HEK293 (cell line): ENCODE measurements at regions not wholly inside any gene's neighbourhood (a gene's known extent, or its start where the extent isn't known, plus 50 kb on each side); places are given as distances from the start of the nearest gene placed in this dataset.

ENCODE experiments used
- CTCF ChIA-PET: fragments of 350-600 bp; formaldehyde crosslinking; extraction: SDS; loops from one replicate; lab custom pipeline; 2021; ENCODE audit warnings: antibody characterized with exemption; lab: Yijun Ruan, JAX
- POLR2A ChIA-PET: fragments of 300-600 bp; formaldehyde crosslinking; extraction: SDS; loops from one replicate; lab custom pipeline; 2020; ENCODE audit warnings: antibody characterized with exemption, inconsistent platforms; lab: Yijun Ruan, JAX
- H3K27ac ChIP-seq: fragments of 200-500 bp; sonication (Bioruptor generic); 2 replicates; pipeline ENCODE4 v1.5.1; 2014; ENCODE audit warnings: low read depth, low read length, control low read depth, inconsistent platforms; ENCODE audit errors: extremely low read depth
- H3K36me3 ChIP-seq, 2 experiments: fragments of 200-500 bp in 1 of 2; sonication (Bioruptor generic) in 1 of 2; 1 replicate in 1 of 2; 2 replicates in 1 of 2; pipeline ENCODE4 v1.5.1; 2014 to 2017; ENCODE audit warnings: inconsistent platforms in 2 of 2, low read length in 2 of 2; ENCODE audit not compliant: control insufficient read depth in 2 of 2, insufficient read depth in 1 of 2
- H3K4me1 ChIP-seq: fragments of 200-500 bp; sonication (Bioruptor generic); 2 replicates; pipeline ENCODE4 v1.5.1; 2014; ENCODE audit warnings: mild to moderate bottlenecking, low read length, inconsistent platforms; ENCODE audit not compliant: control insufficient read depth, insufficient read depth
- H3K4me3 ChIP-seq: 2 replicates; pipeline ENCODE4 v1.5.1; 2011; ENCODE audit warnings: low read depth, mild to moderate bottlenecking, control low read depth, low read length, moderate library complexity
- H3K9me3 ChIP-seq: fragments of 200-500 bp; sonication (Bioruptor generic); 2 replicates; pipeline ENCODE4 v1.5.1; 2014; ENCODE audit warnings: low read depth, low read length, inconsistent platforms; ENCODE audit not compliant: control insufficient read depth, insufficient read depth
- BCL11B ChIP-seq: fragments of 450-650 bp; formaldehyde crosslinking; IDR thresholded peaks from 2 replicates; pipeline ENCODE4 v1.5.1; 2016; ENCODE audit warnings: low read depth, missing biosample characterization, missing genetic modification characterization
- KLF10 ChIP-seq: fragments of 450-650 bp; IDR thresholded peaks from 2 replicates; pipeline ENCODE4 v1.5.1; 2018; ENCODE audit warnings: missing biosample characterization, mild to moderate bottlenecking, missing genetic modification characterization
- KLF16 ChIP-seq: fragments of 450-650 bp; formaldehyde crosslinking; IDR thresholded peaks from 2 replicates; pipeline ENCODE4 v1.5.1; 2017; ENCODE audit warnings: missing biosample characterization, missing genetic modification characterization
- MEIS1 ChIP-seq: sonication (generic); formaldehyde crosslinking; IDR thresholded peaks from 2 replicates; pipeline ENCODE4 v1.8.1; 2022; ENCODE audit warnings: missing genetic modification reagents, mild to moderate bottlenecking, borderline replicate concordance
- OSR2 ChIP-seq: fragments of 450-650 bp; formaldehyde crosslinking; IDR thresholded peaks from 2 replicates; pipeline ENCODE4 v1.5.1; 2016; ENCODE audit warnings: missing biosample characterization, missing genetic modification characterization
- OVOL3 ChIP-seq: fragments of 450-650 bp; formaldehyde crosslinking; IDR thresholded peaks from 2 replicates; pipeline ENCODE4 v1.5.1; 2016; ENCODE audit warnings: missing biosample characterization, missing genetic modification characterization
- PATZ1 ChIP-seq: fragments of 450-650 bp; formaldehyde crosslinking; IDR thresholded peaks from 2 replicates; pipeline ENCODE4 v1.5.1; 2016; ENCODE audit warnings: missing biosample characterization, missing genetic modification characterization
- RBAK ChIP-seq: fragments of 450-650 bp; formaldehyde crosslinking; IDR thresholded peaks from 2 replicates; pipeline ENCODE4 v1.5.1; 2016; ENCODE audit warnings: missing biosample characterization, missing genetic modification characterization
- SETDB1 ChIP-seq: IDR thresholded peaks from one replicate; pipeline ENCODE4 v1.6.1; 2017; ENCODE audit warnings: mild to moderate bottlenecking, low read length, moderate library complexity, mixed read lengths; ENCODE audit not compliant: insufficient read length
- ZBTB20 ChIP-seq: fragments of 450-650 bp; formaldehyde crosslinking; IDR thresholded peaks from 2 replicates; pipeline ENCODE4 v1.5.1; 2016; ENCODE audit warnings: missing biosample characterization, missing genetic modification characterization
- ZBTB8A ChIP-seq: fragments of 450-650 bp; formaldehyde crosslinking; IDR thresholded peaks from 2 replicates; pipeline ENCODE4 v1.5.1; 2016; ENCODE audit warnings: missing biosample characterization, missing genetic modification characterization
- ZNF114 ChIP-seq: fragments of 450-650 bp; formaldehyde crosslinking; IDR thresholded peaks from 2 replicates; pipeline ENCODE4 v1.5.0; 2017; ENCODE audit warnings: missing biosample characterization, missing genetic modification characterization
- ZNF157 ChIP-seq: fragments of 450-650 bp; formaldehyde crosslinking; IDR thresholded peaks from 2 replicates; pipeline ENCODE4 v1.5.1; 2016; ENCODE audit warnings: missing biosample characterization, missing genetic modification characterization
- ZNF184 ChIP-seq: fragments of 450-650 bp; IDR thresholded peaks from 2 replicates; pipeline ENCODE4 v1.5.1; 2018; ENCODE audit warnings: missing biosample characterization, mild to moderate bottlenecking, missing genetic modification characterization
- ZNF221 ChIP-seq: fragments of 450-650 bp; formaldehyde crosslinking; IDR thresholded peaks from 2 replicates; pipeline ENCODE4 v1.5.1; 2017; ENCODE audit warnings: missing biosample characterization, missing genetic modification characterization, borderline replicate concordance
- ZNF223 ChIP-seq: fragments of 450-650 bp; formaldehyde crosslinking; IDR thresholded peaks from 2 replicates; pipeline ENCODE4 v1.5.1; 2016; ENCODE audit warnings: missing biosample characterization, missing genetic modification characterization
- ZNF391 ChIP-seq: fragments of 450-650 bp; formaldehyde crosslinking; IDR thresholded peaks from 2 replicates; pipeline ENCODE4 v1.5.1; 2016; ENCODE audit warnings: low read depth, missing biosample characterization, missing genetic modification characterization, borderline replicate concordance
- ZNF473 ChIP-seq: fragments of 450-650 bp; formaldehyde crosslinking; IDR thresholded peaks from 2 replicates; pipeline ENCODE4 v1.5.1; 2017; ENCODE audit warnings: missing biosample characterization, missing genetic modification characterization
- ZNF48 ChIP-seq: fragments of 450-650 bp; formaldehyde crosslinking; IDR thresholded peaks from 2 replicates; pipeline ENCODE4 v1.5.1; 2016; ENCODE audit warnings: missing biosample characterization, missing genetic modification characterization
- ZNF513 ChIP-seq: fragments of 450-650 bp; IDR thresholded peaks from 2 replicates; pipeline ENCODE4 v1.5.1; 2018; ENCODE audit warnings: missing biosample characterization, missing genetic modification characterization
- ZNF514 ChIP-seq: fragments of 450-650 bp; formaldehyde crosslinking; IDR thresholded peaks from 2 replicates; pipeline ENCODE4 v1.5.1; 2016; ENCODE audit warnings: missing biosample characterization, missing genetic modification characterization
- ZNF530 ChIP-seq: fragments of 450-650 bp; formaldehyde crosslinking; IDR thresholded peaks from 2 replicates; pipeline ENCODE4 v1.5.1; 2016; ENCODE audit warnings: low read depth, missing biosample characterization, missing genetic modification characterization
- ZNF544 ChIP-seq: fragments of 450-650 bp; formaldehyde crosslinking; IDR thresholded peaks from 2 replicates; pipeline ENCODE4 v1.5.0; 2017; ENCODE audit warnings: missing biosample characterization, missing genetic modification characterization
- ZNF596 ChIP-seq: fragments of 450-650 bp; IDR thresholded peaks from 2 replicates; pipeline ENCODE4 v1.5.0; 2018; ENCODE audit warnings: missing biosample characterization, mild to moderate bottlenecking, missing genetic modification characterization, moderate library complexity
- ZNF629 ChIP-seq: fragments of 450-650 bp; formaldehyde crosslinking; IDR thresholded peaks from 2 replicates; pipeline ENCODE4 v1.5.1; 2017; ENCODE audit warnings: missing biosample characterization, missing genetic modification characterization
- ZNF707 ChIP-seq: fragments of 450-650 bp; formaldehyde crosslinking; IDR thresholded peaks from 2 replicates; pipeline ENCODE4 v1.5.1; 2016; ENCODE audit warnings: missing biosample characterization, missing genetic modification characterization
- ZNF768 ChIP-seq: fragments of 450-650 bp; formaldehyde crosslinking; IDR thresholded peaks from 2 replicates; pipeline ENCODE4 v1.5.1; 2018; ENCODE audit warnings: missing biosample characterization, mild to moderate bottlenecking, missing genetic modification characterization

GRCh38 chr3:144381607-144382006 is 410.0 kb downstream of the DIPK2A start (continued):
- no peak for TF ChIP-seq ZNF768 (tag by site-specific recombination)

- Histone ChIP-seq H3K4me3 (no peak overlapping the region), H3K27ac (no peak overlapping the region), H3K9me3 (no peaks in the 10 kb centered on the region), H3K4me1 (no peaks in the 10 kb centered on the region), H3K36me3 (no peaks in the 10 kb centered on the region)
- CTCF ChIA-PET: no interaction called here
- no peak for TF ChIP-seq ZNF596
- POLR2A ChIA-PET: no interaction called here
Observed at GRCh38 chr3:144384241-144384979, 412.8 kb downstream of the DIPK2A start.

GRCh38 chr3:144390786-144391185 is 419.2 kb downstream of the DIPK2A start:
- TF ChIP-seq ZNF707 (tag by site-specific recombination) (no peak), ZBTB20 (tag by site-specific recombination) (no peak), ZNF530 (tag by site-specific recombination) (no peak)
- no peaks in the 10 kb centered on the region for H3K36me3 ChIP-seq
- ChIA-PET POLR2A (no interaction called here), CTCF (no interaction called here)
- H3K4me1 ChIP-seq: no peaks in the 10 kb centered on the region
- H3K9me3 ChIP-seq: no peaks in the 10 kb centered on the region
- H3K4me3 ChIP-seq: no peak overlapping the region
- H3K27ac ChIP-seq: no peak overlapping the region

- no peak overlapping the region for H3K4me3 ChIP-seq
- no peak overlapping the region for H3K27ac ChIP-seq
- no peaks in the 10 kb centered on the region for H3K36me3 ChIP-seq
- no peaks in the 10 kb centered on the region for H3K4me1 ChIP-seq
- H3K9me3 ChIP-seq: no peaks in the 10 kb centered on the region
- no peak for TF ChIP-seq ZNF514 (tag by site-specific recombination)
- TF ChIP-seq OSR2 (tag by site-specific recombination): no peak
- no peak for TF ChIP-seq BCL11B
- no peak for TF ChIP-seq ZNF157 (tag by site-specific recombination)
- TF ChIP-seq ZNF544 (tag by site-specific recombination): no peak
- no peak for TF ChIP-seq ZNF223
- TF ChIP-seq OVOL3: no peak
- no peak for TF ChIP-seq ZNF629 (tag by site-specific recombination)
- TF ChIP-seq ZNF114 (tag by site-specific recombination): no peak
- no peak for TF ChIP-seq ZNF473 (tag by site-specific recombination)
- no peak for TF ChIP-seq ZNF221 (tag by site-specific recombination)
- no peak for TF ChIP-seq SETDB1
- CTCF ChIA-PET: no interaction called here
- POLR2A ChIA-PET: no interaction called here
Observed at GRCh38 chr3:144391236-144391635, 419.6 kb downstream of the DIPK2A start.

- no peak overlapping the region for H3K4me3 ChIP-seq
- H3K36me3 ChIP-seq: no peaks in the 10 kb centered on the region
- ChIA-PET CTCF (no interaction called here), POLR2A (no interaction called here)
- H3K9me3 ChIP-seq: no peaks in the 10 kb centered on the region
- no peak overlapping the region for H3K27ac ChIP-seq
- H3K4me1 ChIP-seq: no peaks in the 10 kb centered on the region
- TF ChIP-seq ZNF391 (tag by site-specific recombination): no peak
- TF ChIP-seq PATZ1 (tag by site-specific recombination): no peak
- no peak for TF ChIP-seq KLF16 (tag by site-specific recombination)
- TF ChIP-seq RBAK: no peak
- TF ChIP-seq ZBTB8A (tag by site-specific recombination): no peak
- TF ChIP-seq OVOL3: no peak
- TF ChIP-seq KLF10 (tag by site-specific recombination): no peak
- no peak for TF ChIP-seq ZNF513 (tag by site-specific recombination)
- no peak for TF ChIP-seq ZNF184 (tag by site-specific recombination)
- no peak for TF ChIP-seq MEIS1 (CRISPR knock-in tag)
- no peak for TF ChIP-seq ZNF48 (tag by site-specific recombination)
Observed at GRCh38 chr3:144394032-144394431, 422.4 kb downstream of the DIPK2A start.
